ENCODE measurements at regions not wholly inside any gene's neighbourhood (a gene's known extent, or its start where the extent isn't known, plus 50 kb on each side); places are given as distances from the start of the nearest gene placed in this dataset.

GRCh38 chr3:145219355-145220235 is 941.4 kb downstream of the PLOD2 start:
- Histone ChIP-seq H3K9me2 (replicated peaks; ENCODE audit: control insufficient read depth, low read length) (no peaks in the 10 kb centered on the region), H3F3A (ENCODE audit: control insufficient read depth, insufficient read depth) (no peaks in the 10 kb centered on the region), H4K20me1 (ENCODE audit: control insufficient read depth, insufficient read depth, low read depth, low read length) (no peaks in the 10 kb centered on the region), H3K27me3 (ENCODE audit: control insufficient read depth, low read length) (no peaks in the 10 kb centered on the region), H3K36me3 (ENCODE audit: control insufficient read depth, low read length) (no peaks in the 10 kb centered on the region), H3K79me2 (ENCODE audit: control insufficient read depth, low read length) (no peaks in the 10 kb centered on the region), H3K4me3 (ENCODE audit: low read length) (no peak overlapping the region), H3K4me2 (ENCODE audit: low read length) (no peak overlapping the region), H3K9me3 (ENCODE audit: control insufficient read depth, insufficient read depth, low read length) (no peaks in the 10 kb centered on the region), H3K27ac (ENCODE audit: low read depth, low read length) (no peak overlapping the region), H3K4me1 (ENCODE audit: control insufficient read depth, low read length) (no peaks in the 10 kb centered on the region)
- no peak for TF ChIP-seq EZH2phosphoT487 (IDR thresholded peaks at IDR 0.05; ENCODE audit: borderline replicate concordance, low read length)
- TF ChIP-seq CTCF (IDR thresholded peaks at IDR 0.05; ENCODE audit: low read depth, low read length, poor library complexity, severe bottlenecking) = no peak

GRCh38 chr3:145224886-145225285 is 936.1 kb downstream of the PLOD2 start:
- H4K20me1 ChIP-seq (ENCODE audit: control insufficient read depth, insufficient read depth, low read depth, low read length) = no peaks in the 10 kb centered on the region
- no peaks in the 10 kb centered on the region for H3K36me3 ChIP-seq (ENCODE audit: control insufficient read depth, low read length)
- H3K27ac ChIP-seq (ENCODE audit: low read depth, low read length) = no peak overlapping the region
- H3F3A ChIP-seq (ENCODE audit: control insufficient read depth, insufficient read depth) = no peaks in the 10 kb centered on the region
- H3K9me2 ChIP-seq (replicated peaks; ENCODE audit: control insufficient read depth, low read length) = no peaks in the 10 kb centered on the region; the same call in 1 of the 2 replicates
- H3K4me2 ChIP-seq (ENCODE audit: low read length) = no peak overlapping the region
- no peaks in the 10 kb centered on the region for H3K79me2 ChIP-seq (ENCODE audit: control insufficient read depth, low read length)
- H3K4me1 ChIP-seq (ENCODE audit: control insufficient read depth, low read length) = no peaks in the 10 kb centered on the region
- H3K27me3 ChIP-seq (ENCODE audit: control insufficient read depth, low read length) = no peaks in the 10 kb centered on the region
- TF ChIP-seq CTCF (IDR thresholded peaks at IDR 0.05; ENCODE audit: low read depth, low read length, poor library complexity, severe bottlenecking) (no peak), EZH2phosphoT487 (IDR thresholded peaks at IDR 0.05; ENCODE audit: borderline replicate concordance, low read length) (no peak)
- no peak overlapping the region for H3K4me3 ChIP-seq (ENCODE audit: low read length)
- H3K9me3 ChIP-seq (ENCODE audit: control insufficient read depth, insufficient read depth, low read length) = no peaks in the 10 kb centered on the region

GRCh38 chr3:145243875-145244274 is 917.1 kb downstream of the PLOD2 start:
- H3F3A ChIP-seq (ENCODE audit: control insufficient read depth, insufficient read depth) = no peaks in the 10 kb centered on the region
- no peaks in the 10 kb centered on the region for H3K79me2 ChIP-seq (ENCODE audit: control insufficient read depth, low read length)
- no peak overlapping the region for H3K4me3 ChIP-seq (ENCODE audit: low read length)
- no peak overlapping the region for H3K27ac ChIP-seq (ENCODE audit: low read depth, low read length)
- H3K4me2 ChIP-seq (ENCODE audit: low read length) = no peak overlapping the region
- H3K27me3 ChIP-seq (ENCODE audit: control insufficient read depth, low read length) = no peaks in the 10 kb centered on the region
- no peaks in the 10 kb centered on the region for H3K36me3 ChIP-seq (ENCODE audit: control insufficient read depth, low read length)
- H3K9me2 ChIP-seq (replicated peaks; ENCODE audit: control insufficient read depth, low read length) = no peaks in the 10 kb centered on the region
- TF ChIP-seq EZH2phosphoT487 (IDR thresholded peaks at IDR 0.05; ENCODE audit: borderline replicate concordance, low read length) (no peak), CTCF (IDR thresholded peaks at IDR 0.05; ENCODE audit: low read depth, low read length, poor library complexity, severe bottlenecking) (no peak)
- no peaks in the 10 kb centered on the region for H3K4me1 ChIP-seq (ENCODE audit: control insufficient read depth, low read length)
- H4K20me1 ChIP-seq (ENCODE audit: control insufficient read depth, insufficient read depth, low read depth, low read length) = no peaks in the 10 kb centered on the region
- H3K9me3 ChIP-seq (ENCODE audit: control insufficient read depth, insufficient read depth, low read length) = no peaks in the 10 kb centered on the region

Measured in DOHH2 (cell line).